GM12878 (cell line): ENCODE measurements at regions not wholly inside any gene's neighbourhood (a gene's known extent, or its start where the extent isn't known, plus 50 kb on each side); places are given as distances from the start of the nearest gene placed in this dataset.

ENCODE experiments used
- ATAC-seq: fragments of 200-7000 bp; cut with Tn5 transposase; 3 replicates; pipeline ENCODE4 v1.9.1; 2020; ENCODE audit warnings: mild to moderate bottlenecking, moderate library complexity
- BruUV-seq: library from RNA; stranded (reverse); fragments of 400-500 nt; replicated peaks from 2 replicates; lab custom pipeline; 2021; lab: Mats Ljungman, UMichigan
- CTCF ChIA-PET: fragments of 300-600 bp; sonication (Branson Sonifier 250); formaldehyde crosslinking; extraction: SDS; loops from one replicate; lab custom pipeline; 2021; ENCODE audit warnings: inconsistent platforms; lab: Yijun Ruan, JAX
- POLR2A ChIA-PET: fragments of 350-600 bp; formaldehyde crosslinking; extraction: SDS; loops from one replicate; lab custom pipeline; 2021; ENCODE audit warnings: inconsistent platforms; lab: Charles Lee
- RAD21 ChIA-PET: fragments of 300-600 bp; sonication (Branson Sonifier 250); formaldehyde crosslinking; loops from one replicate; lab custom pipeline; 2023; ENCODE audit warnings: antibody characterized with exemption; ENCODE audit not compliant: unreplicated experiment; lab: Charles Lee
- SMC1A ChIA-PET: fragments of 300-600 bp; sonication (Branson Sonifier 250); formaldehyde crosslinking; loops from one replicate; lab custom pipeline; 2023; ENCODE audit not compliant: unreplicated experiment, uncharacterized antibody; lab: Charles Lee
- DNase-seq: peaks from one replicate; pipeline ENCODE4 v3.0.0-alpha.2; 2011; ENCODE audit warnings: low read depth, low spot score
- FAIRE-seq: peaks from 3 replicates; lab custom pipeline; 2011; peaks lifted over from hg19 to GRCh38; lab: Jason Lieb, UNC
- H2AFZ ChIP-seq: 2 replicates; pipeline ENCODE4 v1.6.0; 2011; ENCODE audit warnings: low read depth, low read length, control low read depth; ENCODE audit not compliant: control insufficient read depth
- H3K27ac ChIP-seq: 2 replicates; pipeline ENCODE4 v1.5.1; 2011; ENCODE audit warnings: control low read depth; ENCODE audit not compliant: control insufficient read depth, insufficient read depth
- H3K27me3 ChIP-seq, 2 experiments: replicated peaks in 1 of 2; 2 replicates each; pipeline versions ENCODE4 v1.6.0 to v1.6.1; 2011; ENCODE audit warnings: low read length in 1 of 2; ENCODE audit not compliant: control insufficient read depth in 2 of 2, insufficient read depth in 2 of 2
- H3K36me3 ChIP-seq, 2 experiments: 2 replicates each; pipeline ENCODE4 v1.5.1; 2011; ENCODE audit warnings: low read length in 1 of 2; ENCODE audit not compliant: control insufficient read depth in 2 of 2, insufficient read depth in 2 of 2
- H3K4me1 ChIP-seq: 2 replicates; pipeline ENCODE4 v1.6.1; 2011; ENCODE audit warnings: mild to moderate bottlenecking, low read length, moderate library complexity, mixed read lengths; ENCODE audit not compliant: control insufficient read depth, insufficient read depth
- H3K4me2 ChIP-seq: 2 replicates; pipeline ENCODE4 v1.6.0; 2011; ENCODE audit warnings: control low read depth; ENCODE audit not compliant: control insufficient read depth, insufficient read depth
- H3K4me3 ChIP-seq: fragments of 200-600 bp; sonication (generic); 2 replicates; pipeline ENCODE4 v1.5.1; 2016
- H3K79me2 ChIP-seq: 2 replicates; pipeline ENCODE4 v1.6.0; 2011; ENCODE audit warnings: low read length; ENCODE audit not compliant: control insufficient read depth, insufficient read depth
- H3K9ac ChIP-seq: 2 replicates; pipeline ENCODE4 v1.8.0; 2011; ENCODE audit warnings: low read length, control low read depth, mixed read lengths; ENCODE audit not compliant: control insufficient read depth, insufficient read depth
- H3K9me3 ChIP-seq: replicated peaks from 3 replicates; pipeline ENCODE4 v1.5.1; 2011; ENCODE audit warnings: mild to moderate bottlenecking, low read length; ENCODE audit not compliant: control insufficient read depth, insufficient read depth
- H4K20me1 ChIP-seq: 2 replicates; pipeline ENCODE4 v1.6.0; 2011; ENCODE audit not compliant: control insufficient read depth, insufficient read depth
- CREB1 ChIP-seq: IDR thresholded peaks from 2 replicates; pipeline ENCODE4 v1.6.1; 2012; ENCODE audit warnings: low read depth, mild to moderate bottlenecking, inconsistent platforms
- GATAD2B ChIP-seq: fragments of 450-650 bp; conservative IDR thresholded peaks from 2 replicates; pipeline ENCODE4 v1.6.1; 2017; ENCODE audit warnings: low read depth, mild to moderate bottlenecking, moderate library complexity
- MLLT1 ChIP-seq: fragments of 450-650 bp; IDR thresholded peaks from 2 replicates; pipeline ENCODE4 v1.6.1; 2016; ENCODE audit warnings: mild to moderate bottlenecking
- MTA3 ChIP-seq: IDR thresholded peaks from 2 replicates; pipeline ENCODE4 v1.6.1; 2012; ENCODE audit warnings: low read length, inconsistent platforms, borderline replicate concordance
- SMAD1 ChIP-seq: fragments of 450-650 bp; IDR thresholded peaks from 2 replicates; pipeline ENCODE4 v1.6.1; 2018; ENCODE audit warnings: mild to moderate bottlenecking, low read depth; ENCODE audit not compliant: partially characterized antibody
- YY1 ChIP-seq: IDR thresholded peaks from 2 replicates; pipeline ENCODE4 v1.6.1; 2011; ENCODE audit warnings: low read depth, mild to moderate bottlenecking, low read length
- WGBS: methylation state at CpG from one replicate; pipeline ENCODE4 v1.1.6; 2016; ENCODE audit warnings: low lambda C conversion rate; ENCODE audit not compliant: insufficient replicate concordance, insufficient coverage; ENCODE audit errors: missing lambda C conversion rate; 5-methylcytosine and 5-hydroxymethylcytosine counted together
- in situ Hi-C: fragments of 300-500 bp; cut with MboI; formaldehyde crosslinking; loops from 9 replicates; pipeline ENCODE4 v1.14.3; 2018; ENCODE audit warnings: mixed read lengths
- intact Hi-C: fragments of 100-400 bp; cut with micrococcal nuclease; formaldehyde crosslinking; loops from one replicate; pipeline ENCODE4 v1.14.2; 2022; ENCODE audit not compliant: unreplicated experiment
- TF ChIP-seq, protein P1 (sequence below), 3 experiments: IDR thresholded peaks in 2 of 3; conservative IDR thresholded peaks in 1 of 3; 2 replicates each; pipeline ENCODE4 v1.5.1; 2011; ENCODE audit warnings: low read depth in 3 of 3, low read length in 3 of 3, mild to moderate bottlenecking in 3 of 3, control low read depth in 2 of 3, moderate library complexity in 2 of 3, inconsistent platforms in 1 of 3, mixed read lengths in 1 of 3; ENCODE audit not compliant: control insufficient read depth in 2 of 3, insufficient read depth in 1 of 3; ENCODE audit errors: extremely low read depth in 1 of 3
- TF ChIP-seq, protein P2 (sequence below): IDR thresholded peaks from 2 replicates; pipeline ENCODE4 v1.6.1; 2011; ENCODE audit warnings: low read depth, mild to moderate bottlenecking, low read length, moderate library complexity, borderline replicate concordance; ENCODE audit errors: extremely low read depth
- TF ChIP-seq, protein P3 (sequence below): fragments of 450-650 bp; IDR thresholded peaks from 2 replicates; pipeline ENCODE4 v1.6.1; 2017; ENCODE audit warnings: mild to moderate bottlenecking, moderate library complexity
- TF ChIP-seq, protein P4 (sequence below): fragments of 450-650 bp; formaldehyde crosslinking; IDR thresholded peaks from 2 replicates; pipeline ENCODE4 v1.4.0; 2020; ENCODE audit warnings: mild to moderate bottlenecking, moderate library complexity

- H3K36me3 ChIP-seq: no peaks in the 10 kb centered on the region
- BruUV-seq: no TSS peak
- H3K9me3 ChIP-seq: no peaks in the 10 kb centered on the region; the same call in 2 of the 3 replicates
- no peak overlapping the region for H3K4me3 ChIP-seq
- intact Hi-C loops: no loop called here
- H3K27ac ChIP-seq: no peak overlapping the region
- no peaks in the 10 kb centered on the region for H4K20me1 ChIP-seq
- POLR2A ChIA-PET: no interaction called here
- in situ Hi-C loops: no loop called here
- no peaks in the 10 kb centered on the region for H3K4me1 ChIP-seq
- 40% methylated on average over 6 of the region's 6 CpGs for WGBS
- FAIRE-seq (no peak), ATAC-seq (peak; percentile 31; the same call in 1 of the 3 replicates), DNase-seq (no peak)
- H3K4me2 ChIP-seq: no peak overlapping the region
- RAD21 ChIA-PET: no interaction called here
- TF ChIP-seq, protein P1, sequence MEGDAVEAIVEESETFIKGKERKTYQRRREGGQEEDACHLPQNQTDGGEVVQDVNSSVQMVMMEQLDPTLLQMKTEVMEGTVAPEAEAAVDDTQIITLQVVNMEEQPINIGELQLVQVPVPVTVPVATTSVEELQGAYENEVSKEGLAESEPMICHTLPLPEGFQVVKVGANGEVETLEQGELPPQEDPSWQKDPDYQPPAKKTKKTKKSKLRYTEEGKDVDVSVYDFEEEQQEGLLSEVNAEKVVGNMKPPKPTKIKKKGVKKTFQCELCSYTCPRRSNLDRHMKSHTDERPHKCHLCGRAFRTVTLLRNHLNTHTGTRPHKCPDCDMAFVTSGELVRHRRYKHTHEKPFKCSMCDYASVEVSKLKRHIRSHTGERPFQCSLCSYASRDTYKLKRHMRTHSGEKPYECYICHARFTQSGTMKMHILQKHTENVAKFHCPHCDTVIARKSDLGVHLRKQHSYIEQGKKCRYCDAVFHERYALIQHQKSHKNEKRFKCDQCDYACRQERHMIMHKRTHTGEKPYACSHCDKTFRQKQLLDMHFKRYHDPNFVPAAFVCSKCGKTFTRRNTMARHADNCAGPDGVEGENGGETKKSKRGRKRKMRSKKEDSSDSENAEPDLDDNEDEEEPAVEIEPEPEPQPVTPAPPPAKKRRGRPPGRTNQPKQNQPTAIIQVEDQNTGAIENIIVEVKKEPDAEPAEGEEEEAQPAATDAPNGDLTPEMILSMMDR (IDR thresholded peaks at IDR 0.05 in 2 of 3, conservative IDR thresholded peaks at IDR 0.05 in 1 of 3; ENCODE audit: control insufficient read depth in 2 of 3, extremely low read depth in 1 of 3, insufficient read depth in 1 of 3, low read depth in 3 of 3, low read length in 3 of 3): no peak
- TF ChIP-seq, protein P2, sequence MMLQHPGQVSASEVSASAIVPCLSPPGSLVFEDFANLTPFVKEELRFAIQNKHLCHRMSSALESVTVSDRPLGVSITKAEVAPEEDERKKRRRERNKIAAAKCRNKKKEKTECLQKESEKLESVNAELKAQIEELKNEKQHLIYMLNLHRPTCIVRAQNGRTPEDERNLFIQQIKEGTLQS: no peak
- TF ChIP-seq MLLT1 (no peak), YY1 (no peak), SMAD1 (no peak), MTA3 (no peak), GATAD2B (no peak), CREB1 (no peak)
- TF ChIP-seq, protein P3, sequence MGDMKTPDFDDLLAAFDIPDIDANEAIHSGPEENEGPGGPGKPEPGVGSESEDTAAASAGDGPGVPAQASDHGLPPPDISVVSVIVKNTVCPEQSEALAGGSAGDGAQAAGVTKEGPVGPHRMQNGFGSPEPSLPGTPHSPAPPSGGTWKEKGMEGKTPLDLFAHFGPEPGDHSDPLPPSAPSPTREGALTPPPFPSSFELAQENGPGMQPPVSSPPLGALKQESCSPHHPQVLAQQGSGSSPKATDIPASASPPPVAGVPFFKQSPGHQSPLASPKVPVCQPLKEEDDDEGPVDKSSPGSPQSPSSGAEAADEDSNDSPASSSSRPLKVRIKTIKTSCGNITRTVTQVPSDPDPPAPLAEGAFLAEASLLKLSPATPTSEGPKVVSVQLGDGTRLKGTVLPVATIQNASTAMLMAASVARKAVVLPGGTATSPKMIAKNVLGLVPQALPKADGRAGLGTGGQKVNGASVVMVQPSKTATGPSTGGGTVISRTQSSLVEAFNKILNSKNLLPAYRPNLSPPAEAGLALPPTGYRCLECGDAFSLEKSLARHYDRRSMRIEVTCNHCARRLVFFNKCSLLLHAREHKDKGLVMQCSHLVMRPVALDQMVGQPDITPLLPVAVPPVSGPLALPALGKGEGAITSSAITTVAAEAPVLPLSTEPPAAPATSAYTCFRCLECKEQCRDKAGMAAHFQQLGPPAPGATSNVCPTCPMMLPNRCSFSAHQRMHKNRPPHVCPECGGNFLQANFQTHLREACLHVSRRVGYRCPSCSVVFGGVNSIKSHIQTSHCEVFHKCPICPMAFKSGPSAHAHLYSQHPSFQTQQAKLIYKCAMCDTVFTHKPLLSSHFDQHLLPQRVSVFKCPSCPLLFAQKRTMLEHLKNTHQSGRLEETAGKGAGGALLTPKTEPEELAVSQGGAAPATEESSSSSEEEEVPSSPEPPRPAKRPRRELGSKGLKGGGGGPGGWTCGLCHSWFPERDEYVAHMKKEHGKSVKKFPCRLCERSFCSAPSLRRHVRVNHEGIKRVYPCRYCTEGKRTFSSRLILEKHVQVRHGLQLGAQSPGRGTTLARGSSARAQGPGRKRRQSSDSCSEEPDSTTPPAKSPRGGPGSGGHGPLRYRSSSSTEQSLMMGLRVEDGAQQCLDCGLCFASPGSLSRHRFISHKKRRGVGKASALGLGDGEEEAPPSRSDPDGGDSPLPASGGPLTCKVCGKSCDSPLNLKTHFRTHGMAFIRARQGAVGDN: no peak
- TF ChIP-seq, protein P4, sequence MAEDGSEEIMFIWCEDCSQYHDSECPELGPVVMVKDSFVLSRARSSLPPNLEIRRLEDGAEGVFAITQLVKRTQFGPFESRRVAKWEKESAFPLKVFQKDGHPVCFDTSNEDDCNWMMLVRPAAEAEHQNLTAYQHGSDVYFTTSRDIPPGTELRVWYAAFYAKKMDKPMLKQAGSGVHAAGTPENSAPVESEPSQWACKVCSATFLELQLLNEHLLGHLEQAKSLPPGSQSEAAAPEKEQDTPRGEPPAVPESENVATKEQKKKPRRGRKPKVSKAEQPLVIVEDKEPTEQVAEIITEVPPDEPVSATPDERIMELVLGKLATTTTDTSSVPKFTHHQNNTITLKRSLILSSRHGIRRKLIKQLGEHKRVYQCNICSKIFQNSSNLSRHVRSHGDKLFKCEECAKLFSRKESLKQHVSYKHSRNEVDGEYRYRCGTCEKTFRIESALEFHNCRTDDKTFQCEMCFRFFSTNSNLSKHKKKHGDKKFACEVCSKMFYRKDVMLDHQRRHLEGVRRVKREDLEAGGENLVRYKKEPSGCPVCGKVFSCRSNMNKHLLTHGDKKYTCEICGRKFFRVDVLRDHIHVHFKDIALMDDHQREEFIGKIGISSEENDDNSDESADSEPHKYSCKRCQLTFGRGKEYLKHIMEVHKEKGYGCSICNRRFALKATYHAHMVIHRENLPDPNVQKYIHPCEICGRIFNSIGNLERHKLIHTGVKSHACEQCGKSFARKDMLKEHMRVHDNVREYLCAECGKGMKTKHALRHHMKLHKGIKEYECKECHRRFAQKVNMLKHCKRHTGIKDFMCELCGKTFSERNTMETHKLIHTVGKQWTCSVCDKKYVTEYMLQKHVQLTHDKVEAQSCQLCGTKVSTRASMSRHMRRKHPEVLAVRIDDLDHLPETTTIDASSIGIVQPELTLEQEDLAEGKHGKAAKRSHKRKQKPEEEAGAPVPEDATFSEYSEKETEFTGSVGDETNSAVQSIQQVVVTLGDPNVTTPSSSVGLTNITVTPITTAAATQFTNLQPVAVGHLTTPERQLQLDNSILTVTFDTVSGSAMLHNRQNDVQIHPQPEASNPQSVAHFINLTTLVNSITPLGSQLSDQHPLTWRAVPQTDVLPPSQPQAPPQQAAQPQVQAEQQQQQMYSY (CRISPR knock-in tag): no peak
- SMC1A ChIA-PET: no interaction called here
- H3K79me2 ChIP-seq: no peaks in the 10 kb centered on the region
- peaks cover 0 to 2% of the 10 kb centered on the region in 2 experiments; a peak in 1 of 4 replicates for H3K27me3 ChIP-seq
- CTCF ChIA-PET: interaction anchor here (1.0 kb wide), 1 partner anchor 32 kb away, joined by 3 read pairs; no protein-coding TSS in a partner anchor
- no peak overlapping the region for H2AFZ ChIP-seq
- H3K9ac ChIP-seq: no peak overlapping the region
These were observed 50.2 kb upstream of the SNAPC3 start for GRCh38 chr9:15372455-15372854.
